Smooth muscle cell (in vitro differentiated cells): ENCODE measurements at regions not wholly inside any gene's neighbourhood (a gene's known extent, or its start where the extent isn't known, plus 50 kb on each side); places are given as distances from the start of the nearest gene placed in this dataset.

Source experiments
- DNase-seq: peaks from one replicate; lab custom pipeline; 2025; ENCODE audit not compliant: unreplicated experiment; lab: John Stamatoyannopoulos, UW
- H2AFZ ChIP-seq: fragments of 200-600 bp; sonication (generic); 2 replicates; pipeline ENCODE4 v1.6.0; 2016; ENCODE audit warnings: antibody characterized with exemption, low read depth, mild to moderate bottlenecking
- H3F3A ChIP-seq: fragments of 200-600 bp; sonication (generic); 2 replicates; pipeline ENCODE4 v1.6.0; 2017; ENCODE audit warnings: antibody characterized with exemption, low read depth
- H3K27ac ChIP-seq: fragments of 200-600 bp; sonication (generic); 2 replicates; pipeline ENCODE4 v1.5.1; 2016; ENCODE audit warnings: low read depth, mild to moderate bottlenecking
- H3K27me3 ChIP-seq: fragments of 200-600 bp; sonication (generic); 2 replicates; pipeline ENCODE4 v1.6.1; 2016; ENCODE audit warnings: low read depth, mild to moderate bottlenecking
- H3K36me3 ChIP-seq: fragments of 200-600 bp; sonication (generic); 2 replicates; pipeline ENCODE4 v1.5.1; 2016; ENCODE audit warnings: low read depth
- H3K4me1 ChIP-seq: fragments of 200-600 bp; sonication (generic); 2 replicates; pipeline ENCODE4 v1.5.1; 2016; ENCODE audit warnings: low read depth
- H3K4me2 ChIP-seq: fragments of 200-600 bp; sonication (generic); 2 replicates; pipeline ENCODE4 v1.6.0; 2016; ENCODE audit warnings: mild to moderate bottlenecking
- H3K4me3 ChIP-seq: fragments of 200-600 bp; sonication (generic); 2 replicates; pipeline ENCODE4 v1.5.1; 2016; ENCODE audit warnings: mild to moderate bottlenecking
- H3K79me2 ChIP-seq: fragments of 200-600 bp; sonication (generic); 2 replicates; pipeline ENCODE4 v1.6.0; 2016; ENCODE audit warnings: low read depth, mild to moderate bottlenecking
- H3K9ac ChIP-seq: fragments of 200-600 bp; sonication (generic); 2 replicates; pipeline ENCODE4 v1.6.0; 2016; ENCODE audit warnings: low read depth
- H3K9me3 ChIP-seq: fragments of 200-600 bp; sonication (generic); replicated peaks from 2 replicates; pipeline ENCODE4 v1.5.1; 2016; ENCODE audit warnings: low read depth
- H4K20me1 ChIP-seq: fragments of 200-600 bp; sonication (generic); 2 replicates; pipeline ENCODE4 v1.6.0; 2016; ENCODE audit warnings: low read depth
- WGBS: methylation state at CpG from one replicate; pipeline ENCODE4 v1.1.7; 2016; ENCODE audit warnings: low lambda C conversion rate; 5-methylcytosine and 5-hydroxymethylcytosine counted together
- TF ChIP-seq, protein P1 (sequence below): fragments of 200-600 bp; sonication (generic); IDR thresholded peaks from 2 replicates; pipeline ENCODE4 v1.5.1; 2017; ENCODE audit warnings: borderline replicate concordance, mild to moderate bottlenecking, antibody characterized with exemption; ENCODE audit not compliant: insufficient read depth, poor library complexity, severe bottlenecking

GRCh38 chr1:5451671-5452070 lies 540.6 kb downstream of the NPHP4 start:
- no peaks in the 10 kb centered on the region for H3K79me2 ChIP-seq
- H3K27me3 ChIP-seq = peaks cover 7% of the 10 kb centered on the region
- TF ChIP-seq, protein P1, sequence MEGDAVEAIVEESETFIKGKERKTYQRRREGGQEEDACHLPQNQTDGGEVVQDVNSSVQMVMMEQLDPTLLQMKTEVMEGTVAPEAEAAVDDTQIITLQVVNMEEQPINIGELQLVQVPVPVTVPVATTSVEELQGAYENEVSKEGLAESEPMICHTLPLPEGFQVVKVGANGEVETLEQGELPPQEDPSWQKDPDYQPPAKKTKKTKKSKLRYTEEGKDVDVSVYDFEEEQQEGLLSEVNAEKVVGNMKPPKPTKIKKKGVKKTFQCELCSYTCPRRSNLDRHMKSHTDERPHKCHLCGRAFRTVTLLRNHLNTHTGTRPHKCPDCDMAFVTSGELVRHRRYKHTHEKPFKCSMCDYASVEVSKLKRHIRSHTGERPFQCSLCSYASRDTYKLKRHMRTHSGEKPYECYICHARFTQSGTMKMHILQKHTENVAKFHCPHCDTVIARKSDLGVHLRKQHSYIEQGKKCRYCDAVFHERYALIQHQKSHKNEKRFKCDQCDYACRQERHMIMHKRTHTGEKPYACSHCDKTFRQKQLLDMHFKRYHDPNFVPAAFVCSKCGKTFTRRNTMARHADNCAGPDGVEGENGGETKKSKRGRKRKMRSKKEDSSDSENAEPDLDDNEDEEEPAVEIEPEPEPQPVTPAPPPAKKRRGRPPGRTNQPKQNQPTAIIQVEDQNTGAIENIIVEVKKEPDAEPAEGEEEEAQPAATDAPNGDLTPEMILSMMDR = no peak
- no peak overlapping the region for H2AFZ ChIP-seq
- no peaks in the 10 kb centered on the region for H3F3A ChIP-seq
- H3K4me2 ChIP-seq = no peak overlapping the region
- H3K9me3 ChIP-seq = no peaks in the 10 kb centered on the region
- H3K36me3 ChIP-seq = no peaks in the 10 kb centered on the region
- no peak overlapping the region for H3K27ac ChIP-seq
- H3K4me3 ChIP-seq = no peak overlapping the region
- H3K4me1 ChIP-seq = no peaks in the 10 kb centered on the region
- DNase-seq = no peak
- no peaks in the 10 kb centered on the region for H4K20me1 ChIP-seq
- 87% methylated on average over 11 of the region's 11 CpGs for WGBS
- H3K9ac ChIP-seq = no peak overlapping the region

GRCh38 chr1:5448486-5448885 lies 543.7 kb downstream of the NPHP4 start:
- Histone ChIP-seq H2AFZ (no peak overlapping the region), H3K9me3 (no peaks in the 10 kb centered on the region), H3K27me3 (no peaks in the 10 kb centered on the region), H3K4me2 (no peak overlapping the region), H4K20me1 (no peaks in the 10 kb centered on the region), H3K36me3 (no peaks in the 10 kb centered on the region), H3F3A (no peaks in the 10 kb centered on the region), H3K9ac (no peak overlapping the region), H3K79me2 (no peaks in the 10 kb centered on the region), H3K4me1 (no peaks in the 10 kb centered on the region), H3K4me3 (no peak overlapping the region), H3K27ac (no peak overlapping the region)
- TF ChIP-seq, protein P1 = no peak
- 80% methylated on average over 6 of the region's 6 CpGs for WGBS
- DNase-seq = no peak

GRCh38 chr1:5447503-5447960 lies 544.7 kb downstream of the NPHP4 start:
- Histone ChIP-seq H3K79me2 (no peaks in the 10 kb centered on the region), H3K4me3 (no peak overlapping the region), H3K36me3 (no peaks in the 10 kb centered on the region), H2AFZ (no peak overlapping the region), H3K4me2 (no peak overlapping the region), H3K9ac (no peak overlapping the region), H3K9me3 (no peaks in the 10 kb centered on the region), H3K27me3 (no peaks in the 10 kb centered on the region), H3K27ac (no peak overlapping the region), H3F3A (no peaks in the 10 kb centered on the region), H4K20me1 (no peaks in the 10 kb centered on the region), H3K4me1 (no peaks in the 10 kb centered on the region)
- TF ChIP-seq, protein P1 = no peak
- WGBS = 89% methylated on average over 6 of the region's 6 CpGs
- no peak for DNase-seq

- Histone ChIP-seq H4K20me1 (no peaks in the 10 kb centered on the region), H3K36me3 (no peaks in the 10 kb centered on the region), H3K4me1 (no peaks in the 10 kb centered on the region), H3F3A (no peaks in the 10 kb centered on the region), H3K27me3 (no peaks in the 10 kb centered on the region), H3K9me3 (no peaks in the 10 kb centered on the region), H3K9ac (no peak overlapping the region), H3K79me2 (no peaks in the 10 kb centered on the region), H2AFZ (no peak overlapping the region), H3K4me2 (no peak overlapping the region), H3K4me3 (no peak overlapping the region), H3K27ac (no peak overlapping the region)
- DNase-seq = no peak
- TF ChIP-seq, protein P1 = no peak
- WGBS = 87% methylated on average over 6 of the region's 6 CpGs
These were observed 547.8 kb downstream of the NPHP4 start for GRCh38 chr1:5444396-5444795.
